Thyroid gland (tissue), 4 donors: ENCODE measurements at regions not wholly inside any gene's neighbourhood (a gene's known extent, or its start where the extent isn't known, plus 50 kb on each side); places are given as distances from the start of the nearest gene placed in this dataset.

Experiments used
- DNase-seq, 2 donors: peaks; one replicate each; pipeline ENCODE4 v3.0.0-alpha.2; 2019
- H3K27ac ChIP-seq, 3 donors: fragments of 200-600 bp; sonication (generic); 1 replicate in 2 of 3; 2 replicates in 1 of 3; pipeline ENCODE4 v1.5.1; 2016 to 2019; ENCODE audit warnings: mild to moderate bottlenecking in 1 of 3, moderate library complexity in 1 of 3
- H3K27me3 ChIP-seq: fragments of 200-600 bp; sonication (generic); one replicate; pipeline ENCODE4 v1.5.1; 2019
- H3K36me3 ChIP-seq, 2 donors: fragments of 200-600 bp; sonication (generic); one replicate each; pipeline ENCODE4 v1.5.1; 2016 to 2019
- H3K4me1 ChIP-seq, 2 donors: fragments of 200-600 bp; sonication (generic); one replicate each; pipeline ENCODE4 v1.5.1; 2017 to 2019
- H3K4me3 ChIP-seq, 3 donors: fragments of 200-600 bp; sonication (generic); replicated peaks in 1 of 3; 1 replicate in 2 of 3; 2 replicates in 1 of 3; pipeline ENCODE4 v1.5.1; 2016; ENCODE audit warnings: mild to moderate bottlenecking in 1 of 3
- H3K9me3 ChIP-seq: fragments of 200-600 bp; sonication (generic); one replicate; pipeline ENCODE4 v1.5.1; 2017
- POLR2A ChIP-seq, 2 donors: fragments of 450-650 bp; IDR thresholded peaks; one replicate each; pipeline ENCODE4 v1.6.1; 2017; ENCODE audit warnings: antibody characterized with exemption in 2 of 2, mild to moderate bottlenecking in 2 of 2, moderate library complexity in 1 of 2
- WGBS, 2 donors: methylation state at CpG; one replicate each; pipeline ENCODE4 v1.1.5; 2017; 5-methylcytosine and 5-hydroxymethylcytosine counted together
- intact Hi-C: fragments of 100-400 bp; cut with DNase I; formaldehyde crosslinking; loops from one replicate; pipeline ENCODE4 v1.15.1; 2023
- TF ChIP-seq, protein P1 (sequence below), 6 experiments: fragments of 200-600 bp in 3 of 6; fragments of 450-650 bp in 3 of 6; sonication (generic) in 3 of 6; IDR thresholded peaks; one replicate each; pipeline ENCODE4 v1.5.1; 2016 to 2019; ENCODE audit warnings: antibody characterized with exemption in 6 of 6, mild to moderate bottlenecking in 2 of 6, inconsistent platforms in 1 of 6, moderate library complexity in 1 of 6

DNA sequence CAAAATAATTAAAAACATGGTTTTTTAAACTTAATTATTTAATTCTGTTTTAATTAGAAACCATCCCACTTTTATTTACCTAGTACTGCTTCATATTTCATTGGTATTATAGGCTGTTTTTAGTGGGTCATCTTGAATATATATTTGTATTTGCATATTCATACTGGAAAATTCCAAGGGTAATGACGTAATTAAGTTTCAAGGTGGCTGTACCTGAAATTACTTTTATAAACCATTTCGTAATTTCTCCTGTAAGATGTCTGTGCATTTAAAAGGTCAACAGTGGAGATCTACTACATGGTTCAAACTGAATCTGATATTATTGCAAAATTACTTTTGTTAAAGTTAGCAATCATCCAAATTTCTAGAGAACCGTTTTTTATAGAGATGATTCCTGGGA, 133.8 kb upstream of the NAALADL2 start:
- 91 to 93% methylated on average over 3 of the region's 3 CpGs for WGBS, 2 donors

DNA sequence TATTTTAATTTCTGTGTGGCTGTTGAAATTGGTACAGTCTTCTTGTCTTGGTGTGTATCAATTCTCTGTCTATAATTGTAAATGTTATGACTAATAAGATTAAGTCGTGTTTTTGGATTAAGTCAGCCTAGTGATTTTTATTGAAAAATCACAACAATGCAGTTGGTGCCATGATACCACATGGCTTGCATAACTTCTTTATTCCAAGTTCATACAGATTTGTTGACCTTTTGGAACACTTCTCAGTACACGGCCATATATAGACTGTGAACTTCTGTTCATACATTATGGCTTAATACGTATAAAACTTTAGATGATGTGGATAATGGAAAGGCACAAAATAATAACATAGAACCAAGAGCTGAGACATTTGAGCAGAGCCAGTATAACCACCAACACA, 121.2 kb upstream of the NAALADL2 start:
- Histone ChIP-seq H3K4me1 (no peaks in the 10 kb centered on the region), H3K4me3 (no peak overlapping the region), H3K27me3 (no peaks in the 10 kb centered on the region), H3K9me3 (no peaks in the 10 kb centered on the region), H3K27ac (no peak overlapping the region), H3K36me3 (no peaks in the 10 kb centered on the region)
- intact Hi-C loops, result no loop called here
- TF ChIP-seq, protein P1, sequence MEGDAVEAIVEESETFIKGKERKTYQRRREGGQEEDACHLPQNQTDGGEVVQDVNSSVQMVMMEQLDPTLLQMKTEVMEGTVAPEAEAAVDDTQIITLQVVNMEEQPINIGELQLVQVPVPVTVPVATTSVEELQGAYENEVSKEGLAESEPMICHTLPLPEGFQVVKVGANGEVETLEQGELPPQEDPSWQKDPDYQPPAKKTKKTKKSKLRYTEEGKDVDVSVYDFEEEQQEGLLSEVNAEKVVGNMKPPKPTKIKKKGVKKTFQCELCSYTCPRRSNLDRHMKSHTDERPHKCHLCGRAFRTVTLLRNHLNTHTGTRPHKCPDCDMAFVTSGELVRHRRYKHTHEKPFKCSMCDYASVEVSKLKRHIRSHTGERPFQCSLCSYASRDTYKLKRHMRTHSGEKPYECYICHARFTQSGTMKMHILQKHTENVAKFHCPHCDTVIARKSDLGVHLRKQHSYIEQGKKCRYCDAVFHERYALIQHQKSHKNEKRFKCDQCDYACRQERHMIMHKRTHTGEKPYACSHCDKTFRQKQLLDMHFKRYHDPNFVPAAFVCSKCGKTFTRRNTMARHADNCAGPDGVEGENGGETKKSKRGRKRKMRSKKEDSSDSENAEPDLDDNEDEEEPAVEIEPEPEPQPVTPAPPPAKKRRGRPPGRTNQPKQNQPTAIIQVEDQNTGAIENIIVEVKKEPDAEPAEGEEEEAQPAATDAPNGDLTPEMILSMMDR (IDR thresholded peaks at IDR 0.05), result no peak
- no peak for TF ChIP-seq POLR2A (IDR thresholded peaks at IDR 0.05)
- no peak for DNase-seq
- WGBS, 2 donors, result 93 to 94% methylated on average over 3 of the region's 3 CpGs

More for the DNA sequence above, 133.8 kb upstream of the NAALADL2 start:
- H3K4me3 ChIP-seq, result no peak overlapping the region
- H3K9me3 ChIP-seq, result no peaks in the 10 kb centered on the region
- H3K4me1 ChIP-seq, result no peaks in the 10 kb centered on the region
- intact Hi-C loops, result no loop called here
- TF ChIP-seq POLR2A (IDR thresholded peaks at IDR 0.05), result no peak
- TF ChIP-seq, protein P1 (IDR thresholded peaks at IDR 0.05), result no peak
- no peak for DNase-seq
- no peak overlapping the region for H3K27ac ChIP-seq
- no peaks in the 10 kb centered on the region for H3K27me3 ChIP-seq
- H3K36me3 ChIP-seq, result no peaks in the 10 kb centered on the region

DNA sequence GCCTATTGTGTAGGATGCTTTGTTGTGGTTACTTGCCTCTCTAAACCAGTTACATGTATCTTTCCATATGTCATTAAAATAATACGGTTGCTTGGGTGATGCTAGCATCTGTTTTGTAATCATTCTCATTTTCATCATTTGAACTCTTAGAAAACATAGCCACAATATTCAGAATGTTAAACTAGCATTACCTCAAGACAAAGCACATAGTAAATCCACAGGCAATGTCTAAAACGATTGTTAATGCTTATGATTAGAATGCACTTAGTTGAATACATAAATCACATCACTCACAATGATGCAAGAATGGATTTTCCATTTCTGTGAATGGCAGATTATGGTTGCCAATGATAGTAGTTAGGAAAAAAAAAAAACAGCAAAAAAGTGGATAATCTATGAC, 110.0 kb upstream of the NAALADL2 start:
- DNase-seq, result no peak
- TF ChIP-seq, protein P1 (IDR thresholded peaks at IDR 0.05), result no peak
- TF ChIP-seq POLR2A (IDR thresholded peaks at IDR 0.05), result no peak
- no peaks in the 10 kb centered on the region for H3K9me3 ChIP-seq
- 86 to 89% methylated on average over 2 of the region's 2 CpGs for WGBS, 2 donors
- intact Hi-C loops, result no loop called here
- no peak overlapping the region for H3K27ac ChIP-seq
- no peaks in the 10 kb centered on the region for H3K36me3 ChIP-seq
- H3K4me3 ChIP-seq, result no peak overlapping the region
- no peaks in the 10 kb centered on the region for H3K27me3 ChIP-seq
- H3K4me1 ChIP-seq, result no peaks in the 10 kb centered on the region

DNA sequence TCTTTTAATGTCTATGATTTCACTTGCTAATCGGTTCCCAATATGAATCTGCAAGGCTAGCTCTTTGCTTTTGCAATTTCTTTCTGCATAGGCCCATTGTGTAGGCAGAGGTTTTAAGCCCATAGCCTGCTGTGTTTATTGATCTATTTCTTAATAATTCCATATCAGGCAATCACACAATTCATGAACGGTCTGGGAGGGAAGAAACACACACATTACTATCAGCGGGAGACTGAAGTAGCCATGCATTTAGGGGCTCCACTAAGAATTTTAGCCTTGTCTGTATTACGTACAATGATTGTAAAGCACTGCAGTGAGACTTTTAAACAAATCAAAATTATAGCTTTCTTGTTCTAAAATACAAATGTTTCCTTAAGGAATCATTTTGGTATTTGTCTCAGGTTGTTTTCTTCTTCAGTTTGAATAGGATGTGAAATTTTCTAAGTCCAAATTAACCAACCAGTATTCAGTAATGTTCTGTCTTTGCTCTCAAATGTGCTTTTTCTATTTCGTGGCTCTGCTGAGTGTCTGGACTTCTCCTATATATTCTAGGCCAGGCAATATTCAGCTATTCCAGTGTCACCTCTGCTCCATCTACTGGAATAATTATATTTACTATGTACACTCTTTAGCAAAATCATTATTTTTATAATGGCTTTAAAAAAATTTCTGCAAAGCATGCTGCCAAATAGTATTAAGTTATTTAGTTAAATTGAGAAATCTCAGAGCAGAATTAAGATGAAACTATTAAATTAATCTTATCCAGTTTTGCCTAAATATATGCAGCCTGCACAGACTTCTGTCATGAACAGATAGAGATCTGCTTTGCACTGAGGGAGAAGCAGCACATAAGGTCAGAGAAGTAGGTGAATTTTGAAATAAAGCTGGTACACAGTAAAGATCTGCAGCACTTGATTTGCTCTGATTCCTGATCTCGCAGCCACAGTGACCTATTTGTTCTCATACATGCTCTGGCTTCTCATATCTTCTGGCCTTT, 103.0 kb upstream of the NAALADL2 start:
- no peak overlapping the region for H3K4me3 ChIP-seq
- no peaks in the 10 kb centered on the region for H3K27me3 ChIP-seq
- H3K4me1 ChIP-seq, result no peaks in the 10 kb centered on the region
- H3K27ac ChIP-seq, result no peak overlapping the region
- no peak for TF ChIP-seq POLR2A (IDR thresholded peaks at IDR 0.05)
- TF ChIP-seq, protein P1 (IDR thresholded peaks at IDR 0.05), result no peak
- no peaks in the 10 kb centered on the region for H3K9me3 ChIP-seq
- no peaks in the 10 kb centered on the region for H3K36me3 ChIP-seq
- DNase-seq, result no peak
- intact Hi-C loops, result no loop called here
- 88 to 89% methylated on average over 6 of the region's 6 CpGs for WGBS, 2 donors

DNA sequence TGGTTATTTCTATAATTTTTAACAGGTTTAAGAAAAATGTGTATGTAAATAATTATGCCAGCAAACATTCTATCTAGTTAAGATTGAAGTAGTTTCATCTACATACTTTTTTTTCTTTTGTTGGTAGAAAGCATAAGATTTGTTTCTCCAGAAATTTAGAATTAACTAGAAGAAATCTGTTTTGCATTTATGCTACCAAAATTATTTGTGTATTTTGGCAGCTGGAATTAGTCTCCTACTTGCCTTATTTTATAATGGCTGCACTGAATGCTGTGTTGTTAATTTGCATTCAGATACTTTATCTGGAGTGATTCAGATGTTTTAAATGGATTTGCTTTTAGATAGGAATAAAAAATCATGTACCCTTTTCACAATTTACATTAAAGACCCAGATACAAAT, 100.2 kb upstream of the NAALADL2 start:
- no peak for TF ChIP-seq POLR2A (IDR thresholded peaks at IDR 0.05)
- TF ChIP-seq, protein P1 (IDR thresholded peaks at IDR 0.05), result no peak
- H3K27ac ChIP-seq, result no peak overlapping the region
- H3K27me3 ChIP-seq, result no peaks in the 10 kb centered on the region
- no peaks in the 10 kb centered on the region for H3K9me3 ChIP-seq
- H3K4me1 ChIP-seq, result no peaks in the 10 kb centered on the region
- no peak overlapping the region for H3K4me3 ChIP-seq
- DNase-seq, result no peak
- intact Hi-C loops, result no loop called here
- H3K36me3 ChIP-seq, result no peaks in the 10 kb centered on the region
